ENCODE measurements at regions not wholly inside any gene's neighbourhood (a gene's known extent, or its start where the extent isn't known, plus 50 kb on each side); places are given as distances from the start of the nearest gene placed in this dataset.

DNA sequence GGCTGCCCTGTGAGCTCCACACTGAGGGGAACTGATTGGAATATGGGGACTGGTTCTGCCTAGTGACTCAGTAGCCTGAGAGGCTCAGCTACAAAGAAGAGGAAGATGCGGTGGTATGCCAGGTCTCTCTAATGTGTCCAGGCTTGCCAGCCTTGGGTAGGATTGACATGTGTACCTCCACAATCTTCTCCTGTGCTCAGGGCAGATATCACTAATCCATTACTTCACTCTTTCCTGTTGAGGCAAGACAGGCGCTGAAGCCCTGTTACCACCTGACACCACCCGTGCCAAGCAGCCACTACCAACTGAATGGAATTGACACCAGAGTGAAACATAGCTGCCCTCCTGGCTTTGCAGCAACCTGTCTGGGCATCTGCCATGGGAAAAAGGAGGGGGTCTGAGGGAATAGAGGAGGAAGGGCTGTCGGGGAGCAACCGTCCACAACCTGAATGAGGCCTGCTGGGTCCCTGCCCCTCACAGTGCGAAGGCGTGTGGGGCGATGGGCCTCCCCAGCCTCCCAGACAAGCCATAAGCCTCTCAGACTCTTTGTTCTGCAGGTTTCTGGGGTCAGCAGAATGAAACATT is 114.7 kb upstream of the CXCL14 start:
- no peak for TF ChIP-seq POLR2AphosphoS5 (IDR thresholded peaks at IDR 0.05; ENCODE audit: low read depth)
- TF ChIP-seq, protein P1, sequence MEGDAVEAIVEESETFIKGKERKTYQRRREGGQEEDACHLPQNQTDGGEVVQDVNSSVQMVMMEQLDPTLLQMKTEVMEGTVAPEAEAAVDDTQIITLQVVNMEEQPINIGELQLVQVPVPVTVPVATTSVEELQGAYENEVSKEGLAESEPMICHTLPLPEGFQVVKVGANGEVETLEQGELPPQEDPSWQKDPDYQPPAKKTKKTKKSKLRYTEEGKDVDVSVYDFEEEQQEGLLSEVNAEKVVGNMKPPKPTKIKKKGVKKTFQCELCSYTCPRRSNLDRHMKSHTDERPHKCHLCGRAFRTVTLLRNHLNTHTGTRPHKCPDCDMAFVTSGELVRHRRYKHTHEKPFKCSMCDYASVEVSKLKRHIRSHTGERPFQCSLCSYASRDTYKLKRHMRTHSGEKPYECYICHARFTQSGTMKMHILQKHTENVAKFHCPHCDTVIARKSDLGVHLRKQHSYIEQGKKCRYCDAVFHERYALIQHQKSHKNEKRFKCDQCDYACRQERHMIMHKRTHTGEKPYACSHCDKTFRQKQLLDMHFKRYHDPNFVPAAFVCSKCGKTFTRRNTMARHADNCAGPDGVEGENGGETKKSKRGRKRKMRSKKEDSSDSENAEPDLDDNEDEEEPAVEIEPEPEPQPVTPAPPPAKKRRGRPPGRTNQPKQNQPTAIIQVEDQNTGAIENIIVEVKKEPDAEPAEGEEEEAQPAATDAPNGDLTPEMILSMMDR (conservative IDR thresholded peaks at IDR 0.05; ENCODE audit: low read depth in 2 of 2): no peak
